B cell (primary cell): ENCODE measurements at regions not wholly inside any gene's neighbourhood (a gene's known extent, or its start where the extent isn't known, plus 50 kb on each side); places are given as distances from the start of the nearest gene placed in this dataset.

ENCODE experiments used
- ATAC-seq: fragments of 200-7000 bp; cut with Tn5 transposase; one replicate; pipeline ENCODE4 v1.10.0; 2021; ENCODE audit warnings: low read depth, mild to moderate bottlenecking, moderate number of reproducible peaks, moderate library complexity
- CTCF ChIA-PET: fragments of 350-600 bp; sonication (Branson Sonifier 250); formaldehyde crosslinking; loops from one replicate; lab custom pipeline; 2021; ENCODE audit warnings: antibody characterized with exemption, inconsistent platforms; lab: Charles Lee
- POLR2A ChIA-PET: fragments of 350-600 bp; sonication (Branson Sonifier 250); formaldehyde crosslinking; loops from one replicate; lab custom pipeline; 2021; ENCODE audit warnings: antibody characterized with exemption; lab: Charles Lee
- DNase-seq: peaks from one replicate; pipeline ENCODE4 v3.0.0; 2013
- H2AFZ ChIP-seq: 2 replicates; pipeline ENCODE4 v1.6.1; 2012; ENCODE audit warnings: mild to moderate bottlenecking, low read depth, low read length; ENCODE audit not compliant: insufficient read depth, poor library complexity, severe bottlenecking
- H3K27ac ChIP-seq, 2 donors: 1 replicate in 1 of 2; 2 replicates in 1 of 2; pipeline ENCODE4 v1.5.1; 2012 to 2013; ENCODE audit warnings: low read length in 2 of 2, mild to moderate bottlenecking in 2 of 2, moderate library complexity in 1 of 2
- H3K27me3 ChIP-seq, 4 experiments: fragments of 200-600 bp in 1 of 4; sonication (generic) in 1 of 4; replicated peaks in 1 of 4; 1 replicate in 2 of 4; 2 replicates in 2 of 4; pipeline versions ENCODE4 v1.6.1 to v1.7.0; 2013 to 2016; ENCODE audit warnings: low read length in 3 of 4, mild to moderate bottlenecking in 2 of 4, mixed read lengths in 1 of 4, moderate library complexity in 1 of 4; ENCODE audit not compliant: insufficient read depth in 4 of 4, control insufficient read depth in 3 of 4; ENCODE audit errors: control extremely low read depth in 1 of 4
- H3K36me3 ChIP-seq, 2 experiments: replicated peaks in 1 of 2; 1 replicate in 1 of 2; 2 replicates in 1 of 2; pipeline versions ENCODE4 v1.6.1 to v1.7.1; 2013; ENCODE audit warnings: low read length in 1 of 2; ENCODE audit not compliant: insufficient read depth in 2 of 2, control insufficient read depth in 1 of 2; ENCODE audit errors: control extremely low read depth in 1 of 2, extremely low read depth in 1 of 2
- H3K4me1 ChIP-seq, 2 donors: fragments of 200-600 bp in 1 of 2; sonication (generic) in 1 of 2; 1 replicate in 1 of 2; 2 replicates in 1 of 2; pipeline versions ENCODE4 v1.5.1 to v1.6.1; 2013 to 2017; ENCODE audit warnings: low read length in 2 of 2; ENCODE audit not compliant: control insufficient read depth in 2 of 2, insufficient read depth in 2 of 2
- H3K4me2 ChIP-seq: replicated peaks from 2 replicates; pipeline ENCODE3; 2012; ENCODE audit warnings: mild to moderate bottlenecking, low read depth, low read length; ENCODE audit not compliant: poor library complexity, severe bottlenecking
- H3K4me3 ChIP-seq, 5 experiments: fragments of 200-600 bp in 1 of 5; sonication (generic) in 1 of 5; 1 replicate in 3 of 5; 2 replicates in 2 of 5; pipeline versions ENCODE4 v1.5.1 to v1.7.0; 2011 to 2016; ENCODE audit warnings: low read length in 4 of 5, mild to moderate bottlenecking in 4 of 5, low read depth in 2 of 5, control low read depth in 1 of 5, moderate library complexity in 1 of 5; ENCODE audit not compliant: insufficient read depth in 1 of 5; ENCODE audit errors: control extremely low read depth in 1 of 5, extremely low read depth in 1 of 5
- H3K79me2 ChIP-seq: fragments of 200-600 bp; sonication (generic); one replicate; pipeline ENCODE4 v1.6.0; 2016; ENCODE audit warnings: low read length; ENCODE audit not compliant: control insufficient read depth, insufficient read depth
- H3K9ac ChIP-seq: fragments of 200-600 bp; sonication (generic); 2 replicates; pipeline ENCODE4 v1.6.1; 2017; ENCODE audit warnings: mild to moderate bottlenecking, low read length, moderate library complexity
- H3K9me3 ChIP-seq, 3 donors: one replicate each; pipeline versions ENCODE4 v1.6.1 to v1.7.1; 2013; ENCODE audit warnings: low read length in 2 of 3; ENCODE audit not compliant: control insufficient read depth in 2 of 3, insufficient read depth in 1 of 3; ENCODE audit errors: control extremely low read depth in 1 of 3
- H4K20me1 ChIP-seq: 2 replicates; pipeline ENCODE4 v1.6.0; 2012; ENCODE audit warnings: mild to moderate bottlenecking, low read length; ENCODE audit not compliant: insufficient read depth, control insufficient read depth, poor library complexity, severe bottlenecking
- H3K27ac Mint-ChIP-seq: one replicate; pipeline ENCODE4 v1.8.0; 2021; ENCODE audit warnings: mixed read lengths
- H3K27me3 Mint-ChIP-seq: one replicate; pipeline ENCODE4 v1.8.0; 2021; ENCODE audit warnings: mixed read lengths
- H3K4me1 Mint-ChIP-seq: one replicate; pipeline ENCODE4 v1.8.0; 2021; ENCODE audit warnings: mixed read lengths
- H3K4me3 Mint-ChIP-seq: one replicate; pipeline ENCODE4 v1.8.0; 2021; ENCODE audit warnings: mixed read lengths
- H3K9me3 Mint-ChIP-seq: one replicate; pipeline ENCODE4 v1.8.0; 2022; ENCODE audit warnings: mixed read lengths; ENCODE audit not compliant: insufficient read depth
- EZH2 ChIP-seq: IDR thresholded peaks from 2 replicates; pipeline ENCODE4 v1.6.1; 2012; ENCODE audit warnings: borderline replicate concordance, low read depth, mild to moderate bottlenecking, moderate library complexity, low read length; ENCODE audit not compliant: insufficient read depth, poor library complexity, severe bottlenecking
- WGBS: methylation state at CpG from one replicate; pipeline ENCODE4 v1.1.5; 2013; ENCODE audit warnings: missing lambda C conversion rate; ENCODE audit not compliant: insufficient coverage; 5-methylcytosine and 5-hydroxymethylcytosine counted together
- intact Hi-C: fragments of 100-400 bp; cut with micrococcal nuclease; formaldehyde crosslinking; loops from one replicate; pipeline ENCODE4 v1.10.0; 2022
- TF ChIP-seq, protein P1 (sequence below): fragments of 200-600 bp; IDR thresholded peaks from one replicate; pipeline ENCODE4 v1.8.0; 2022; ENCODE audit warnings: antibody characterized with exemption, mild to moderate bottlenecking

GRCh38 chr20:60762386-60762785 lies 489.7 kb upstream of the CDH4 start:
- H3K27ac Mint-ChIP-seq: no peak overlapping the region
- Histone ChIP-seq H3K4me3 (no peak overlapping the region), H3K9ac (no peak overlapping the region), H3K27ac (no peak overlapping the region), H3K79me2 (no peaks in the 10 kb centered on the region), H3K4me2 (no peak overlapping the region), H2AFZ (no peak overlapping the region), H3K36me3 (no peaks in the 10 kb centered on the region), H4K20me1 (no peaks in the 10 kb centered on the region), H3K27me3 (no peaks in the 10 kb centered on the region), H3K4me1 (no peaks in the 10 kb centered on the region), H3K9me3 (peaks cover 0 to 18% (median 1%) of the 10 kb centered on the region in 3 donors)
- intact Hi-C loops: no loop called here
- TF ChIP-seq, protein P1, sequence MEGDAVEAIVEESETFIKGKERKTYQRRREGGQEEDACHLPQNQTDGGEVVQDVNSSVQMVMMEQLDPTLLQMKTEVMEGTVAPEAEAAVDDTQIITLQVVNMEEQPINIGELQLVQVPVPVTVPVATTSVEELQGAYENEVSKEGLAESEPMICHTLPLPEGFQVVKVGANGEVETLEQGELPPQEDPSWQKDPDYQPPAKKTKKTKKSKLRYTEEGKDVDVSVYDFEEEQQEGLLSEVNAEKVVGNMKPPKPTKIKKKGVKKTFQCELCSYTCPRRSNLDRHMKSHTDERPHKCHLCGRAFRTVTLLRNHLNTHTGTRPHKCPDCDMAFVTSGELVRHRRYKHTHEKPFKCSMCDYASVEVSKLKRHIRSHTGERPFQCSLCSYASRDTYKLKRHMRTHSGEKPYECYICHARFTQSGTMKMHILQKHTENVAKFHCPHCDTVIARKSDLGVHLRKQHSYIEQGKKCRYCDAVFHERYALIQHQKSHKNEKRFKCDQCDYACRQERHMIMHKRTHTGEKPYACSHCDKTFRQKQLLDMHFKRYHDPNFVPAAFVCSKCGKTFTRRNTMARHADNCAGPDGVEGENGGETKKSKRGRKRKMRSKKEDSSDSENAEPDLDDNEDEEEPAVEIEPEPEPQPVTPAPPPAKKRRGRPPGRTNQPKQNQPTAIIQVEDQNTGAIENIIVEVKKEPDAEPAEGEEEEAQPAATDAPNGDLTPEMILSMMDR: no peak
- no peak for TF ChIP-seq EZH2
- ChIA-PET POLR2A (no interaction called here), CTCF (no interaction called here)
- 98% methylated on average over 5 of the region's 6 CpGs for WGBS
- H3K27me3 Mint-ChIP-seq: no peaks in the 10 kb centered on the region
- no peaks in the 10 kb centered on the region for H3K9me3 Mint-ChIP-seq
- DNase-seq (no peak), ATAC-seq (no peak)
- no peak overlapping the region for H3K4me3 Mint-ChIP-seq
- H3K4me1 Mint-ChIP-seq: no peaks in the 10 kb centered on the region

- CTCF ChIA-PET: no interaction called here
- H3K4me3 Mint-ChIP-seq: no peak overlapping the region
- Histone ChIP-seq H3K36me3 (no peaks in the 10 kb centered on the region), H4K20me1 (no peaks in the 10 kb centered on the region), H3K27me3 (no peaks in the 10 kb centered on the region), H3K4me3 (no peak overlapping the region), H3K9me3 (peaks cover 0 to 18% (median 1%) of the 10 kb centered on the region in 3 donors), H3K4me2 (no peak overlapping the region), H2AFZ (no peak overlapping the region), H3K9ac (no peak overlapping the region), H3K27ac (no peak overlapping the region), H3K79me2 (no peaks in the 10 kb centered on the region), H3K4me1 (no peaks in the 10 kb centered on the region)
- ATAC-seq (no peak), DNase-seq (no peak)
- H3K27ac Mint-ChIP-seq: no peak overlapping the region
- 83% methylated on average over 2 of the region's 4 CpGs for WGBS
- H3K27me3 Mint-ChIP-seq: no peaks in the 10 kb centered on the region
- no peak for TF ChIP-seq EZH2
- TF ChIP-seq, protein P1: no peak
- POLR2A ChIA-PET: no interaction called here
- no peaks in the 10 kb centered on the region for H3K9me3 Mint-ChIP-seq
- intact Hi-C loops: no loop called here
- no peaks in the 10 kb centered on the region for H3K4me1 Mint-ChIP-seq
Observed at GRCh38 chr20:60764328-60764727, 487.7 kb upstream of the CDH4 start.
